Mesenchymal stem cell (in vitro differentiated cells and primary cell): ENCODE measurements at regions not wholly inside any gene's neighbourhood (a gene's known extent, or its start where the extent isn't known, plus 50 kb on each side); places are given as distances from the start of the nearest gene placed in this dataset.

Source experiments
- DNase-seq: peaks from one replicate; pipeline ENCODE4 v3.0.0-alpha.2; 2013
- H2AFZ ChIP-seq: one replicate; pipeline ENCODE4 v1.6.1; 2013; ENCODE audit warnings: low read depth, mild to moderate bottlenecking, control low read depth, inconsistent platforms, low read length, moderate library complexity
- H2AK5ac ChIP-seq: 2 replicates; pipeline ENCODE4 v1.6.1; 2013; ENCODE audit warnings: low read length, moderate library complexity, mild to moderate bottlenecking, inconsistent platforms; ENCODE audit not compliant: severe bottlenecking
- H2BK120ac ChIP-seq: one replicate; pipeline ENCODE4 v1.6.1; 2013; ENCODE audit warnings: low read depth, mild to moderate bottlenecking, inconsistent platforms, low read length, moderate library complexity
- H2BK12ac ChIP-seq, 2 experiments: one replicate each; pipeline ENCODE4 v1.6.1; 2013; ENCODE audit warnings: inconsistent platforms in 2 of 2, low read length in 2 of 2, mild to moderate bottlenecking in 2 of 2, moderate library complexity in 2 of 2, control low read depth in 1 of 2
- H2BK15ac ChIP-seq: one replicate; pipeline ENCODE4 v1.6.1; 2013; ENCODE audit warnings: mild to moderate bottlenecking, low read depth, inconsistent platforms; ENCODE audit not compliant: poor library complexity, severe bottlenecking
- H2BK5ac ChIP-seq: 2 replicates; pipeline ENCODE4 v1.6.1; 2013; ENCODE audit warnings: low read depth, mild to moderate bottlenecking, low read length, control low read depth, inconsistent platforms; ENCODE audit not compliant: poor library complexity, severe bottlenecking
- H3K14ac ChIP-seq, 2 experiments: one replicate each; pipeline ENCODE4 v1.6.1; 2013; ENCODE audit warnings: inconsistent platforms in 2 of 2, low read length in 2 of 2, control low read depth in 1 of 2, mild to moderate bottlenecking in 1 of 2, moderate library complexity in 1 of 2
- H3K18ac ChIP-seq, 2 experiments: one replicate each; pipeline ENCODE4 v1.6.1; 2013; ENCODE audit warnings: inconsistent platforms in 2 of 2, low read length in 2 of 2, control low read depth in 1 of 2, low read depth in 1 of 2, mild to moderate bottlenecking in 1 of 2
- H3K23ac ChIP-seq, 2 experiments: one replicate each; pipeline ENCODE4 v1.6.1; 2013; ENCODE audit warnings: inconsistent platforms in 2 of 2, low read length in 2 of 2, mild to moderate bottlenecking in 2 of 2, moderate library complexity in 2 of 2, control low read depth in 1 of 2
- H3K27ac ChIP-seq: 2 replicates; pipeline ENCODE4 v1.5.1; 2013; ENCODE audit warnings: mild to moderate bottlenecking, moderate library complexity, low read length, control low read depth, inconsistent platforms; ENCODE audit not compliant: poor library complexity, severe bottlenecking
- H3K27me3 ChIP-seq, 2 experiments: 2 replicates each; pipeline versions ENCODE4 v1.6.1 to v1.7.0; 2013; ENCODE audit warnings: low read length in 2 of 2, mild to moderate bottlenecking in 2 of 2, moderate library complexity in 2 of 2, control low read depth in 1 of 2, inconsistent platforms in 1 of 2; ENCODE audit not compliant: control insufficient read depth in 1 of 2, insufficient read depth in 1 of 2
- H3K36me3 ChIP-seq, 2 experiments: 2 replicates each; pipeline versions ENCODE4 v1.6.1 to v1.7.0; 2013; ENCODE audit warnings: low read length in 2 of 2, control low read depth in 1 of 2, inconsistent platforms in 1 of 2, low read depth in 1 of 2, mild to moderate bottlenecking in 1 of 2; ENCODE audit not compliant: insufficient read depth in 2 of 2, control insufficient read depth in 1 of 2
- H3K4ac ChIP-seq, 2 experiments: one replicate each; pipeline ENCODE4 v1.6.1; 2013; ENCODE audit warnings: inconsistent platforms in 2 of 2, low read length in 2 of 2, mild to moderate bottlenecking in 2 of 2, moderate library complexity in 2 of 2, control low read depth in 1 of 2, low read depth in 1 of 2
- H3K4me1 ChIP-seq: 2 replicates; pipeline ENCODE4 v1.6.1; 2013; ENCODE audit warnings: low read depth, low read length, control low read depth; ENCODE audit not compliant: control insufficient read depth, insufficient read depth
- H3K4me2 ChIP-seq: 2 replicates; pipeline ENCODE4 v1.6.1; 2013; ENCODE audit warnings: low read length, mild to moderate bottlenecking, inconsistent platforms; ENCODE audit not compliant: poor library complexity, severe bottlenecking
- H3K4me3 ChIP-seq, 2 experiments: 2 replicates each; pipeline versions ENCODE4 v1.5.1 to v1.7.0; 2013; ENCODE audit warnings: low read length in 2 of 2, mild to moderate bottlenecking in 2 of 2, control low read depth in 1 of 2, low read depth in 1 of 2; ENCODE audit not compliant: insufficient read depth in 1 of 2
- H3K79me1 ChIP-seq: replicated peaks from 2 replicates; pipeline ENCODE4 v1.6.1; 2013; ENCODE audit warnings: mild to moderate bottlenecking, control low read depth, low read length, inconsistent platforms; ENCODE audit not compliant: poor library complexity, severe bottlenecking
- H3K9ac ChIP-seq: 2 replicates; pipeline ENCODE4 v1.7.0; 2013; ENCODE audit warnings: mild to moderate bottlenecking, low read length, moderate library complexity
- H3K9me3 ChIP-seq: 2 replicates; pipeline ENCODE4 v1.7.0; 2013; ENCODE audit warnings: mild to moderate bottlenecking, low read length; ENCODE audit not compliant: control insufficient read depth
- H4K8ac ChIP-seq: one replicate; pipeline ENCODE4 v1.6.1; 2013; ENCODE audit warnings: inconsistent platforms, mild to moderate bottlenecking, low read length, moderate library complexity
- H4K91ac ChIP-seq: one replicate; pipeline ENCODE4 v1.6.1; 2013; ENCODE audit warnings: mild to moderate bottlenecking, low read length, inconsistent platforms
- WGBS: methylation state at CpG from one replicate; pipeline ENCODE4 v1.1.7; 2013; ENCODE audit warnings: mixed read lengths; 5-methylcytosine and 5-hydroxymethylcytosine counted together

DNA sequence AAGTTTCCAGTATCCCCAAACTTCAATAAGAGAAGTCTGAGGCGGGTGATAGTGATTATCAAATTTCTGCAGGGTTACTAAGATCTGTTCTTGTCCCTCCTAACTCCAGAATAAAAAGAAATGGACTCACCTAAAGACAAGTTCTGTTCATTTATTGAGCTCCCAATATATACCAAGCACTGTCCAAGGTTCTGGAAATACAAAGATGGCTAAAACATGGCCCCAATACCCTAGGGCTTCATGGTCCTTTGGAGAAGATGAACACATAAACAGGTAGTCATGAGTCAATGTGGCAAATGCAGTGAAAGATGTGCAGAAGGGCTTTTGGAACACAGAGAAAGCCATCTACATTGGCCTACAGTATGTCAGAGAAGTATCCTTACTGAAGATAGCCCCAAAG, 231.2 kb downstream of the PPP1R2C start:
- H3K4me3 ChIP-seq = no peak overlapping the region
- WGBS = no CpG with 5 or more reads among the region's 1 CpG
- H3K27ac ChIP-seq = no peak overlapping the region
- no peak overlapping the region for H3K4ac ChIP-seq
- H3K79me1 ChIP-seq = no peaks in the 10 kb centered on the region
- no peak overlapping the region for H3K4me2 ChIP-seq
- H3K27me3 ChIP-seq = no peaks in the 10 kb centered on the region
- no peaks in the 10 kb centered on the region for H3K4me1 ChIP-seq
- no peak overlapping the region for H3K14ac ChIP-seq
- H2BK12ac ChIP-seq = no peak overlapping the region
- H3K23ac ChIP-seq = no peak overlapping the region
- H3K18ac ChIP-seq = no peak overlapping the region
- no peak overlapping the region for H2BK120ac ChIP-seq
- no peaks in the 10 kb centered on the region for H3K36me3 ChIP-seq
- H2AK5ac ChIP-seq = no peak overlapping the region
- no peak overlapping the region for H4K8ac ChIP-seq
- H4K91ac ChIP-seq = no peak overlapping the region
- no peak overlapping the region for H2BK5ac ChIP-seq
- H3K9me3 ChIP-seq = no peaks in the 10 kb centered on the region
- no peak for DNase-seq
- H2AFZ ChIP-seq = no peak overlapping the region
- H2BK15ac ChIP-seq = no peak overlapping the region
- H3K9ac ChIP-seq = no peak overlapping the region

DNA sequence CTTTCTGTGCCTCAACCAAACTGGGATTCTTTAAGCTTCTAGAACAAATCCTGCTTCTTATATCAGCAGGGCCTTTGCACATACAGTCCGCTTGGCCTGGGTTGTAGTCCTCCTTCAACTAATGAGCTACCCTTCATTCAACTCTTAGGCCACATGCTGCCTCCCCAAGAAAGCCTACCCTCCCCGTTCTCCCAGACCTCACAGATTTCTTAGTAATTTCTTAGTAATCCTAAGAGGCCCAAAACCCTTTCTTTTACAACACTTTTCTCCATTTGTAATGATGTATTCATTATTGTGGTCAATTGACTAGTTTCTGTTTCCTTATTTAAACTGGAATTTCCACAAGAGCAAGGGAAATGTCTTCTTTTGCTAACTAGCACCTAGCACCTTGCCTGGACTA, 233.1 kb downstream of the PPP1R2C start:
- H3K36me3 ChIP-seq = no peaks in the 10 kb centered on the region
- no peak overlapping the region for H3K14ac ChIP-seq
- H3K27ac ChIP-seq = no peak overlapping the region
- no peak overlapping the region for H3K4me3 ChIP-seq
- H2BK120ac ChIP-seq = no peak overlapping the region
- H2BK15ac ChIP-seq = no peak overlapping the region
- no peak overlapping the region for H4K91ac ChIP-seq
- no peaks in the 10 kb centered on the region for H3K4me1 ChIP-seq
- no peak for DNase-seq
- H3K18ac ChIP-seq = no peak overlapping the region
- peaks cover 0 to 5% of the 10 kb centered on the region in 2 experiments for H3K27me3 ChIP-seq
- H2BK5ac ChIP-seq = no peak overlapping the region
- no peak overlapping the region for H3K23ac ChIP-seq
- no peak overlapping the region for H2AK5ac ChIP-seq
- no peak overlapping the region for H3K4ac ChIP-seq
- H2BK12ac ChIP-seq = no peak overlapping the region
- no peak overlapping the region for H3K9ac ChIP-seq
- H3K4me2 ChIP-seq = no peak overlapping the region
- H3K79me1 ChIP-seq = no peaks in the 10 kb centered on the region
- no peaks in the 10 kb centered on the region for H3K9me3 ChIP-seq
- no peak overlapping the region for H4K8ac ChIP-seq
- H2AFZ ChIP-seq = no peak overlapping the region
- WGBS = 84% methylated on average over 1 of the region's 2 CpGs

DNA sequence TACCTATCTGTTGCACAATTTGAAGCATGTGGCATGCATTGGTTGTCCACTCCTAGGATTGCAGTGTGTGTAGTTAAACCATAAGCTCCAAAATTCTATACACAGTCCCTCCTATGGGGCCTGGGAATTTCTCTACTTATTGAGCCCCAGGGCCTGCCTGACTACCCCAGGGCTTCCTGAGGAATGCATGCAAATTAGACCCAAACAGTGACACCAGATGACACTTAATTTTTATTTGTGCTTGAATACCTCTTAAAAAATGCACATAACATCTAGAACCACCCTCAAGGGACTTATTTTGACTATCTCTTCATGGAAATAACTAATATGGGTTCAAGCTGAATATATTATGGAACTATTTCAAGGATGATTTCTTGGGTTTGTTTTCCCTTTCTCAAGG, 236.4 kb downstream of the PPP1R2C start:
- Histone ChIP-seq H3K27ac (no peak overlapping the region), H3K9me3 (no peaks in the 10 kb centered on the region), H3K36me3 (no peaks in the 10 kb centered on the region), H3K27me3 (peaks cover 0 to 7% of the 10 kb centered on the region in 2 experiments), H3K79me1 (no peaks in the 10 kb centered on the region), H2AFZ (no peak overlapping the region), H2AK5ac (no peak overlapping the region), H3K14ac (no peak overlapping the region), H2BK15ac (no peak overlapping the region), H4K91ac (no peak overlapping the region), H2BK12ac (no peak overlapping the region), H3K23ac (no peak overlapping the region), H4K8ac (no peak overlapping the region), H3K4ac (no peak overlapping the region), H3K4me1 (no peaks in the 10 kb centered on the region), H3K4me2 (no peak overlapping the region), H3K4me3 (no peak overlapping the region), H2BK120ac (no peak overlapping the region), H2BK5ac (no peak overlapping the region), H3K9ac (no peak overlapping the region), H3K18ac (no peak overlapping the region)
- DNase-seq = no peak

DNA sequence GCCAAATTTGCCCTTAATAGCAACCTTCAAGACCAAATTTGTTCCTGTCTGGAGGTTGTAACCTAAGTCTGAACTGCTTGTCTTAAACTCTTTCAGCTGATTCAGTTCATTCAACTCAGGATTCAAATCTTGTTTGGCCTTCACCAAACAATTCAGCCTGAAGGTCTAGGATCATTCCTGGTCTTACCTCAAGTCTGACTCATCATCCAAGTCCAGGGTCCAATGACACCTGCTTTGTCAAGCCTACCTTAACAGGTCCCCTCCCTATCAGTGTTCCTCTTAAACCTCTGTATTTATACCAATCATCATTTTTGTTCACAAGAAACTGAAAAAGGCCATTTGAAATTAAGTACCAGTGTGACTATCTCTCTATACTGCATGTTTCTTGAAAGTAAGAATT, 237.8 kb downstream of the PPP1R2C start:
- no peaks in the 10 kb centered on the region for H3K4me1 ChIP-seq
- H2BK12ac ChIP-seq = no peak overlapping the region
- H2BK120ac ChIP-seq = no peak overlapping the region
- H3K4me3 ChIP-seq = no peak overlapping the region
- no peaks in the 10 kb centered on the region for H3K9me3 ChIP-seq
- H3K18ac ChIP-seq = no peak overlapping the region
- no peak overlapping the region for H3K14ac ChIP-seq
- H3K4me2 ChIP-seq = no peak overlapping the region
- H2BK15ac ChIP-seq = no peak overlapping the region
- no peak overlapping the region for H3K23ac ChIP-seq
- no peak for DNase-seq
- H2AFZ ChIP-seq = no peak overlapping the region
- no peak overlapping the region for H4K8ac ChIP-seq
- H3K36me3 ChIP-seq = no peaks in the 10 kb centered on the region
- H2AK5ac ChIP-seq = no peak overlapping the region
- H4K91ac ChIP-seq = no peak overlapping the region
- H3K79me1 ChIP-seq = no peaks in the 10 kb centered on the region
- H3K9ac ChIP-seq = no peak overlapping the region
- peaks cover 0 to 7% of the 10 kb centered on the region in 2 experiments for H3K27me3 ChIP-seq
- no peak overlapping the region for H2BK5ac ChIP-seq
- H3K4ac ChIP-seq = no peak overlapping the region
- no peak overlapping the region for H3K27ac ChIP-seq
